ENCODE measurements at regions not wholly inside any gene's neighbourhood (a gene's known extent, or its start where the extent isn't known, plus 50 kb on each side); places are given as distances from the start of the nearest gene placed in this dataset.
"Not testable (repeated sequence)": the region's sequence is repeated elsewhere in the genome, so short reads cannot be mapped to it uniquely, and the experiment has no call there.

- DNase-seq, result no peak
Measured at GRCh38 chr4:8732681-8733243, 138.9 kb downstream of the HMX1 start.

- no peak for DNase-seq
Measured at GRCh38 chr4:8732092-8732491, 139.5 kb downstream of the CPZ start.

GRCh38 chr4:8731364-8731763 lies 138.8 kb downstream of the CPZ start:
- no peak for DNase-seq

GRCh38 chr4:8730681-8731080 lies 138.1 kb downstream of the CPZ start:
- no peak for DNase-seq

GRCh38 chr4:8730159-8730558 lies 137.6 kb downstream of the CPZ start:
- no peak for DNase-seq

- no peak for DNase-seq
Measured at GRCh38 chr4:8729408-8730149, 137.0 kb downstream of the CPZ start.

- DNase-seq, result no peak
Measured at GRCh38 chr4:8728536-8729407, 136.2 kb downstream of the CPZ start.

GRCh38 chr4:8727546-8728510 lies 135.3 kb downstream of the CPZ start:
- no peak for DNase-seq

GRCh38 chr4:8727131-8727530 lies 134.6 kb downstream of the CPZ start:
- DNase-seq, result no peak

GRCh38 chr4:8726344-8726851 lies 133.8 kb downstream of the CPZ start:
- DNase-seq, result no peak

GRCh38 chr4:8725845-8726244 lies 133.3 kb downstream of the CPZ start:
- no peak for DNase-seq

- DNase-seq, result no peak
Measured at GRCh38 chr4:8725071-8725841, 132.7 kb downstream of the CPZ start.

GRCh38 chr4:8724436-8725070 lies 132.0 kb downstream of the CPZ start:
- no peak for DNase-seq

GRCh38 chr4:8723222-8723980 lies 130.8 kb downstream of the CPZ start:
- no peak for DNase-seq

GRCh38 chr4:8722556-8722955 lies 130.0 kb downstream of the CPZ start:
- DNase-seq, result no peak

GRCh38 chr4:8721621-8722020 lies 129.1 kb downstream of the CPZ start:
- DNase-seq, result no peak

GRCh38 chr4:8719421-8719820 lies 126.9 kb downstream of the CPZ start:
- no peak for DNase-seq

- not testable (repeated sequence) for DNase-seq
Measured at GRCh38 chr4:8717470-8717869, 124.9 kb downstream of the CPZ start.

- DNase-seq, result no peak
Measured at GRCh38 chr4:8710946-8711345, 118.4 kb downstream of the CPZ start.

- no peak for DNase-seq
Measured at GRCh38 chr4:8710416-8710815, 117.9 kb downstream of the CPZ start.

Measured in hippocampal formation (tissue), 2 donors.